OCI-LY3 (cell line): ENCODE measurements at regions not wholly inside any gene's neighbourhood (a gene's known extent, or its start where the extent isn't known, plus 50 kb on each side); places are given as distances from the start of the nearest gene placed in this dataset.

Source experiments
- EZH2phosphoT487 ChIP-seq: fragments of 200-600 bp; shearing (Covaris generic); IDR thresholded peaks from 2 replicates; pipeline ENCODE4 v1.6.1; 2018; ENCODE audit warnings: antibody characterized with exemption, mixed run types, low read depth
- TF ChIP-seq, protein P1 (sequence below): fragments of 200-600, 300-600 bp; sonication (generic); IDR thresholded peaks from 2 replicates; pipeline ENCODE4 v1.5.1; 2014; ENCODE audit warnings: antibody characterized with exemption, low read length, low read depth

GRCh38 chr18:37873416-37873815 lies 307.8 kb upstream of the CELF4 start:
- TF ChIP-seq, protein P1, sequence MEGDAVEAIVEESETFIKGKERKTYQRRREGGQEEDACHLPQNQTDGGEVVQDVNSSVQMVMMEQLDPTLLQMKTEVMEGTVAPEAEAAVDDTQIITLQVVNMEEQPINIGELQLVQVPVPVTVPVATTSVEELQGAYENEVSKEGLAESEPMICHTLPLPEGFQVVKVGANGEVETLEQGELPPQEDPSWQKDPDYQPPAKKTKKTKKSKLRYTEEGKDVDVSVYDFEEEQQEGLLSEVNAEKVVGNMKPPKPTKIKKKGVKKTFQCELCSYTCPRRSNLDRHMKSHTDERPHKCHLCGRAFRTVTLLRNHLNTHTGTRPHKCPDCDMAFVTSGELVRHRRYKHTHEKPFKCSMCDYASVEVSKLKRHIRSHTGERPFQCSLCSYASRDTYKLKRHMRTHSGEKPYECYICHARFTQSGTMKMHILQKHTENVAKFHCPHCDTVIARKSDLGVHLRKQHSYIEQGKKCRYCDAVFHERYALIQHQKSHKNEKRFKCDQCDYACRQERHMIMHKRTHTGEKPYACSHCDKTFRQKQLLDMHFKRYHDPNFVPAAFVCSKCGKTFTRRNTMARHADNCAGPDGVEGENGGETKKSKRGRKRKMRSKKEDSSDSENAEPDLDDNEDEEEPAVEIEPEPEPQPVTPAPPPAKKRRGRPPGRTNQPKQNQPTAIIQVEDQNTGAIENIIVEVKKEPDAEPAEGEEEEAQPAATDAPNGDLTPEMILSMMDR: no peak
- TF ChIP-seq EZH2phosphoT487: no peak
